ENCODE measurements at regions not wholly inside any gene's neighbourhood (a gene's known extent, or its start where the extent isn't known, plus 50 kb on each side); places are given as distances from the start of the nearest gene placed in this dataset.

- no peak for DNase-seq
- H3K9me3 ChIP-seq (ENCODE audit: insufficient read depth, low read depth, low read length): no peaks in the 10 kb centered on the region
- no peak overlapping the region for H2AK5ac ChIP-seq (ENCODE audit: low read length)
- H2BK12ac ChIP-seq (ENCODE audit: low read length): no peak overlapping the region
- no peak overlapping the region for H4K12ac ChIP-seq (ENCODE audit: low read depth, low read length)
- no peak overlapping the region for H3K23ac ChIP-seq (ENCODE audit: low read length)
- no peak overlapping the region for H3K4ac ChIP-seq (ENCODE audit: low read depth, low read length)
- H3K27me3 ChIP-seq (ENCODE audit: insufficient read depth, low read length): no peaks in the 10 kb centered on the region
- no peaks in the 10 kb centered on the region for H3K36me3 ChIP-seq (ENCODE audit: control insufficient read depth in 1 of 2, insufficient read depth in 2 of 2, low read length in 2 of 2)
- H4K91ac ChIP-seq (ENCODE audit: low read depth, low read length): no peak overlapping the region
- no peaks in the 10 kb centered on the region for H3K79me2 ChIP-seq (ENCODE audit: control insufficient read depth, insufficient read depth, low read length, poor library complexity)
- H3K4me1 ChIP-seq (ENCODE audit: control insufficient read depth in 1 of 2, insufficient read depth in 2 of 2, low read length in 2 of 2): no peaks in the 10 kb centered on the region
- H3K9ac ChIP-seq (ENCODE audit: low read length): no peak overlapping the region
- H2BK120ac ChIP-seq (ENCODE audit: insufficient read depth, low read length, poor library complexity): no peak overlapping the region
- no peak overlapping the region for H3K4me3 ChIP-seq (ENCODE audit: low read depth, low read length)
- H3K79me1 ChIP-seq (ENCODE audit: low read length): no peaks in the 10 kb centered on the region
- H3K27ac ChIP-seq (ENCODE audit: low read depth, low read length): no peak overlapping the region
- H2BK5ac ChIP-seq (ENCODE audit: low read depth, low read length, poor library complexity): no peak overlapping the region
- no peak overlapping the region for H3K18ac ChIP-seq (ENCODE audit: low read length)
- H4K8ac ChIP-seq (ENCODE audit: low read depth, low read length): no peak overlapping the region
- no peak overlapping the region for H3K4me2 ChIP-seq (ENCODE audit: low read length)
- no peak overlapping the region for H3K14ac ChIP-seq (ENCODE audit: low read length)
- H2AFZ ChIP-seq (ENCODE audit: insufficient read depth, low read length, poor library complexity): no peak overlapping the region
Measured at GRCh38 chrX:43508694-43509093, 147.4 kb upstream of the MAOA start.

- Histone ChIP-seq H3K23ac (ENCODE audit: low read length) (no peak overlapping the region), H4K12ac (ENCODE audit: low read depth, low read length) (no peak overlapping the region)
- DNase-seq: no peak
Measured at GRCh38 chrX:43510209-43510608, 145.9 kb upstream of the MAOA start.

GRCh38 chrX:43513085-43513484 lies 143.0 kb upstream of the MAOA start:
- H3K9me3 ChIP-seq (ENCODE audit: insufficient read depth, low read depth, low read length): no peaks in the 10 kb centered on the region
- H3K79me1 ChIP-seq (ENCODE audit: low read length): no peaks in the 10 kb centered on the region
- no peak overlapping the region for H3K4me3 ChIP-seq (ENCODE audit: low read depth, low read length)
- no peak overlapping the region for H2BK5ac ChIP-seq (ENCODE audit: low read depth, low read length, poor library complexity)
- no peaks in the 10 kb centered on the region for H3K79me2 ChIP-seq (ENCODE audit: control insufficient read depth, insufficient read depth, low read length, poor library complexity)
- H3K4ac ChIP-seq (ENCODE audit: low read depth, low read length): no peak overlapping the region
- H3K23ac ChIP-seq (ENCODE audit: low read length): no peak overlapping the region
- no peak overlapping the region for H3K18ac ChIP-seq (ENCODE audit: low read length)
- H2AK5ac ChIP-seq (ENCODE audit: low read length): no peak overlapping the region
- H3K14ac ChIP-seq (ENCODE audit: low read length): no peak overlapping the region
- H4K12ac ChIP-seq (ENCODE audit: low read depth, low read length): no peak overlapping the region
- H3K27me3 ChIP-seq (ENCODE audit: insufficient read depth, low read length): no peaks in the 10 kb centered on the region
- H4K8ac ChIP-seq (ENCODE audit: low read depth, low read length): no peak overlapping the region
- H4K91ac ChIP-seq (ENCODE audit: low read depth, low read length): no peak overlapping the region
- no peaks in the 10 kb centered on the region for H3K36me3 ChIP-seq (ENCODE audit: control insufficient read depth in 1 of 2, insufficient read depth in 2 of 2, low read length in 2 of 2)
- WGBS (ENCODE audit: extremely low coverage, insufficient coverage, insufficient read length): no CpG with 5 or more reads among the region's 3 CpGs
- no peak overlapping the region for H2BK12ac ChIP-seq (ENCODE audit: low read length)
- no peak overlapping the region for H3K27ac ChIP-seq (ENCODE audit: low read depth, low read length)
- H3K4me1 ChIP-seq (ENCODE audit: control insufficient read depth in 1 of 2, insufficient read depth in 2 of 2, low read length in 2 of 2): no peaks in the 10 kb centered on the region
- H2BK120ac ChIP-seq (ENCODE audit: insufficient read depth, low read length, poor library complexity): no peak overlapping the region
- no peak for DNase-seq
- H3K9ac ChIP-seq (ENCODE audit: low read length): no peak overlapping the region
- no peak overlapping the region for H3K4me2 ChIP-seq (ENCODE audit: low read length)
- no peak overlapping the region for H2AFZ ChIP-seq (ENCODE audit: insufficient read depth, low read length, poor library complexity)

More at GRCh38 chrX:43510209-43510608, 145.9 kb upstream of the MAOA start:
- Histone ChIP-seq H2BK12ac (ENCODE audit: low read length) (no peak overlapping the region), H3K9me3 (ENCODE audit: insufficient read depth, low read depth, low read length) (no peaks in the 10 kb centered on the region), H3K27me3 (ENCODE audit: insufficient read depth, low read length) (no peaks in the 10 kb centered on the region), H2AFZ (ENCODE audit: insufficient read depth, low read length, poor library complexity) (no peak overlapping the region), H3K36me3 (ENCODE audit: control insufficient read depth in 1 of 2, insufficient read depth in 2 of 2, low read length in 2 of 2) (no peaks in the 10 kb centered on the region), H3K79me1 (ENCODE audit: low read length) (no peaks in the 10 kb centered on the region), H2BK120ac (ENCODE audit: insufficient read depth, low read length, poor library complexity) (no peak overlapping the region), H3K4me2 (ENCODE audit: low read length) (no peak overlapping the region), H2AK5ac (ENCODE audit: low read length) (no peak overlapping the region), H4K91ac (ENCODE audit: low read depth, low read length) (no peak overlapping the region), H3K18ac (ENCODE audit: low read length) (no peak overlapping the region), H4K8ac (ENCODE audit: low read depth, low read length) (no peak overlapping the region), H3K4me1 (ENCODE audit: control insufficient read depth in 1 of 2, insufficient read depth in 2 of 2, low read length in 2 of 2) (no peaks in the 10 kb centered on the region), H3K79me2 (ENCODE audit: control insufficient read depth, insufficient read depth, low read length, poor library complexity) (no peaks in the 10 kb centered on the region), H2BK5ac (ENCODE audit: low read depth, low read length, poor library complexity) (no peak overlapping the region), H3K14ac (ENCODE audit: low read length) (no peak overlapping the region), H3K4me3 (ENCODE audit: low read depth, low read length) (no peak overlapping the region), H3K9ac (ENCODE audit: low read length) (no peak overlapping the region), H3K27ac (ENCODE audit: low read depth, low read length) (no peak overlapping the region), H3K4ac (ENCODE audit: low read depth, low read length) (no peak overlapping the region)
- WGBS (ENCODE audit: extremely low coverage, insufficient coverage, insufficient read length): no CpG with 5 or more reads among the region's 1 CpG

GRCh38 chrX:43514820-43515219 lies 141.3 kb upstream of the MAOA start:
- no peak overlapping the region for H2AK5ac ChIP-seq (ENCODE audit: low read length)
- no peak overlapping the region for H3K23ac ChIP-seq (ENCODE audit: low read length)
- H3K9me3 ChIP-seq (ENCODE audit: insufficient read depth, low read depth, low read length): no peaks in the 10 kb centered on the region
- H3K9ac ChIP-seq (ENCODE audit: low read length): no peak overlapping the region
- no peak overlapping the region for H3K4me3 ChIP-seq (ENCODE audit: low read depth, low read length)
- no peak overlapping the region for H3K14ac ChIP-seq (ENCODE audit: low read length)
- H4K91ac ChIP-seq (ENCODE audit: low read depth, low read length): no peak overlapping the region
- H3K4me2 ChIP-seq (ENCODE audit: low read length): no peak overlapping the region
- no peak overlapping the region for H2AFZ ChIP-seq (ENCODE audit: insufficient read depth, low read length, poor library complexity)
- no peak for DNase-seq
- H3K27ac ChIP-seq (ENCODE audit: low read depth, low read length): no peak overlapping the region
- H3K79me2 ChIP-seq (ENCODE audit: control insufficient read depth, insufficient read depth, low read length, poor library complexity): no peaks in the 10 kb centered on the region
- no peak overlapping the region for H3K18ac ChIP-seq (ENCODE audit: low read length)
- H4K8ac ChIP-seq (ENCODE audit: low read depth, low read length): no peak overlapping the region
- H3K4me1 ChIP-seq (ENCODE audit: control insufficient read depth in 1 of 2, insufficient read depth in 2 of 2, low read length in 2 of 2): no peaks in the 10 kb centered on the region
- H3K36me3 ChIP-seq (ENCODE audit: control insufficient read depth in 1 of 2, insufficient read depth in 2 of 2, low read length in 2 of 2): no peaks in the 10 kb centered on the region
- H3K79me1 ChIP-seq (ENCODE audit: low read length): no peaks in the 10 kb centered on the region
- no peak overlapping the region for H2BK120ac ChIP-seq (ENCODE audit: insufficient read depth, low read length, poor library complexity)
- no peak overlapping the region for H4K12ac ChIP-seq (ENCODE audit: low read depth, low read length)
- no peak overlapping the region for H2BK5ac ChIP-seq (ENCODE audit: low read depth, low read length, poor library complexity)
- WGBS (ENCODE audit: extremely low coverage, insufficient coverage, insufficient read length): no CpG with 5 or more reads among the region's 1 CpG
- no peaks in the 10 kb centered on the region for H3K27me3 ChIP-seq (ENCODE audit: insufficient read depth, low read length)
- no peak overlapping the region for H3K4ac ChIP-seq (ENCODE audit: low read depth, low read length)
- H2BK12ac ChIP-seq (ENCODE audit: low read length): no peak overlapping the region

All from trophoblast cell (in vitro differentiated cells and primary cell).